SH-SY5Y (cell line): ENCODE measurements at regions not wholly inside any gene's neighbourhood (a gene's known extent, or its start where the extent isn't known, plus 50 kb on each side); places are given as distances from the start of the nearest gene placed in this dataset.

Experiments
- GATA2 ChIP-seq: IDR thresholded peaks from 2 replicates; pipeline ENCODE4 v1.6.1; 2011; ENCODE audit warnings: mild to moderate bottlenecking, low read depth, low read length
- GATA3 ChIP-seq: IDR thresholded peaks from 2 replicates; pipeline ENCODE4 v1.6.1; 2011; ENCODE audit warnings: low read depth, mild to moderate bottlenecking, low read length, moderate library complexity

GRCh38 chr7:49580761-49581160, 192.7 kb upstream of the VWC2 start:
- no peak for TF ChIP-seq GATA2
- no peak for TF ChIP-seq GATA3
